ENCODE measurements at regions not wholly inside any gene's neighbourhood (a gene's known extent, or its start where the extent isn't known, plus 50 kb on each side); places are given as distances from the start of the nearest gene placed in this dataset.

- Histone ChIP-seq H3K4me1 (no peaks in the 10 kb centered on the region), H3K27ac (replicated peaks) (no peak overlapping the region), H3K4me3 (no peak overlapping the region), H3K27me3 (ENCODE audit: low read depth) (no peaks in the 10 kb centered on the region), H3K9me3 (replicated peaks) (no peaks in the 10 kb centered on the region), H3K36me3 (no peaks in the 10 kb centered on the region)
- intact Hi-C loops (cut with micrococcal nuclease), result no loop called here
- no peak for DNase-seq
- TF ChIP-seq CTCF (IDR thresholded peaks at IDR 0.05; ENCODE audit: borderline replicate concordance), result no peak
Observed at GRCh38 chr9:31490551-31491106, 893.8 kb upstream of the ACO1 start.

GRCh38 chr9:31492229-31492628 lies 892.2 kb upstream of the ACO1 start:
- H3K9me3 ChIP-seq (replicated peaks), result peaks cover 5% of the 10 kb centered on the region
- intact Hi-C loops (cut with micrococcal nuclease), result no loop called here
- no peaks in the 10 kb centered on the region for H3K4me1 ChIP-seq
- no peak for DNase-seq
- no peaks in the 10 kb centered on the region for H3K27me3 ChIP-seq (ENCODE audit: low read depth)
- no peak overlapping the region for H3K4me3 ChIP-seq
- no peak for TF ChIP-seq CTCF (IDR thresholded peaks at IDR 0.05; ENCODE audit: borderline replicate concordance)
- no peak overlapping the region for H3K27ac ChIP-seq (replicated peaks)
- no peaks in the 10 kb centered on the region for H3K36me3 ChIP-seq

- Histone ChIP-seq H3K4me1 (no peaks in the 10 kb centered on the region), H3K9me3 (replicated peaks) (peaks cover 13% of the 10 kb centered on the region), H3K36me3 (no peaks in the 10 kb centered on the region), H3K27me3 (ENCODE audit: low read depth) (no peaks in the 10 kb centered on the region), H3K4me3 (no peak overlapping the region), H3K27ac (replicated peaks) (no peak overlapping the region)
- TF ChIP-seq CTCF (IDR thresholded peaks at IDR 0.05; ENCODE audit: borderline replicate concordance), result no peak
- intact Hi-C loops (cut with micrococcal nuclease), result no loop called here
- DNase-seq, result no peak
Observed at GRCh38 chr9:31500422-31500821, 884.0 kb upstream of the ACO1 start.

GRCh38 chr9:31519011-31519410 lies 865.4 kb upstream of the ACO1 start:
- intact Hi-C loops (cut with micrococcal nuclease), result no loop called here
- no peak for TF ChIP-seq CTCF (IDR thresholded peaks at IDR 0.05; ENCODE audit: borderline replicate concordance)
- DNase-seq, result no peak
- Histone ChIP-seq H3K4me3 (no peak overlapping the region), H3K36me3 (no peaks in the 10 kb centered on the region), H3K27me3 (ENCODE audit: low read depth) (no peaks in the 10 kb centered on the region), H3K9me3 (replicated peaks) (peaks cover 7% of the 10 kb centered on the region), H3K4me1 (no peaks in the 10 kb centered on the region), H3K27ac (replicated peaks) (no peak overlapping the region)

GRCh38 chr9:31519424-31519823 lies 865.0 kb upstream of the ACO1 start:
- Histone ChIP-seq H3K4me1 (no peaks in the 10 kb centered on the region), H3K27ac (replicated peaks) (no peak overlapping the region), H3K9me3 (replicated peaks) (peaks cover 7% of the 10 kb centered on the region), H3K27me3 (ENCODE audit: low read depth) (no peaks in the 10 kb centered on the region), H3K4me3 (no peak overlapping the region), H3K36me3 (no peaks in the 10 kb centered on the region)
- intact Hi-C loops (cut with micrococcal nuclease), result no loop called here
- DNase-seq, result no peak
- no peak for TF ChIP-seq CTCF (IDR thresholded peaks at IDR 0.05; ENCODE audit: borderline replicate concordance)

Measured in left ventricle myocardium inferior (tissue), 1 donor.